ENCODE measurements at regions not wholly inside any gene's neighbourhood (a gene's known extent, or its start where the extent isn't known, plus 50 kb on each side); places are given as distances from the start of the nearest gene placed in this dataset.

DNA sequence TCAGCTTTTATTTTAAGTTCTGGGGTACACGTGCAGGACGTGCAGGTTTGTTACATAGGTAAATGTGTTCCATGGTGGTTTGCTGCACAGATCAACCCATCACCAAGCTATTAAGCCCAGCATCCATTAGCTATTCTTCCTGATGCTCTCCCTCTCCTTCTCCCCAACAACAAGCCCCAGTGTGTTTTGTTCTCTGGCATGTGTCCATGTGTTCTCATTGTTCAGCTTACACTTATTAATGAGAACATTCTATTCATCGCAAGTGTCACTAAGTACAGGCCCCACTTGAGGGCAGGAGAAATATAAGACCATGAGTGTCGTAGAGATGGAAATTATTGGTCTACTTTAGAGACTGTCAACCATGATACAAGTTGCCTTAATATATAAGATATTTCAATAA is 615.1 kb downstream of the CDH8 start:
- FAIRE-seq, result no peak
- Histone ChIP-seq H2AFZ (ENCODE audit: low read depth, low read length) (no peak overlapping the region), H3K9me1 (ENCODE audit: control insufficient read depth, insufficient read depth, low read length) (no peaks in the 10 kb centered on the region), H3K9me3 (replicated peaks; ENCODE audit: control insufficient read depth, insufficient read depth, low read depth, low read length) (no peaks in the 10 kb centered on the region), H3K36me3 (ENCODE audit: control insufficient read depth, insufficient read depth, low read length) (no peaks in the 10 kb centered on the region), H3K27ac (ENCODE audit: extremely low read depth, low read depth, low read length) (no peak overlapping the region), H3K79me2 (ENCODE audit: control insufficient read depth, insufficient read depth, low read length) (no peaks in the 10 kb centered on the region), H3K9ac (ENCODE audit: insufficient read depth in 1 of 2, low read depth in 2 of 2, low read length in 2 of 2) (no peak overlapping the region), H4K20me1 (replicated peaks; ENCODE audit: control insufficient read depth, insufficient read depth, low read length) (no peaks in the 10 kb centered on the region), H3K4me2 (ENCODE audit: insufficient read depth, low read length) (no peak overlapping the region), H3K4me3 (no peak overlapping the region), H3K4me1 (replicated peaks in 1 of 2; ENCODE audit: control insufficient read depth in 2 of 2, insufficient read depth in 2 of 2, low read length in 2 of 2) (no peaks in the 10 kb centered on the region), H3K27me3 (ENCODE audit: control insufficient read depth in 2 of 2, insufficient read depth in 2 of 2, low read length in 2 of 2) (no peaks in the 10 kb centered on the region)
- TF ChIP-seq ZC3H4 (CRISPR knock-in tag; IDR thresholded peaks at IDR 0.05; ENCODE audit: borderline replicate concordance), result no peak
- TF ChIP-seq, protein P1, sequence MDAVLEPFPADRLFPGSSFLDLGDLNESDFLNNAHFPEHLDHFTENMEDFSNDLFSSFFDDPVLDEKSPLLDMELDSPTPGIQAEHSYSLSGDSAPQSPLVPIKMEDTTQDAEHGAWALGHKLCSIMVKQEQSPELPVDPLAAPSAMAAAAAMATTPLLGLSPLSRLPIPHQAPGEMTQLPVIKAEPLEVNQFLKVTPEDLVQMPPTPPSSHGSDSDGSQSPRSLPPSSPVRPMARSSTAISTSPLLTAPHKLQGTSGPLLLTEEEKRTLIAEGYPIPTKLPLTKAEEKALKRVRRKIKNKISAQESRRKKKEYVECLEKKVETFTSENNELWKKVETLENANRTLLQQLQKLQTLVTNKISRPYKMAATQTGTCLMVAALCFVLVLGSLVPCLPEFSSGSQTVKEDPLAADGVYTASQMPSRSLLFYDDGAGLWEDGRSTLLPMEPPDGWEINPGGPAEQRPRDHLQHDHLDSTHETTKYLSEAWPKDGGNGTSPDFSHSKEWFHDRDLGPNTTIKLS (IDR thresholded peaks at IDR 0.05; ENCODE audit: borderline replicate concordance, low read depth), result no peak
- TF ChIP-seq BHLHE40 (IDR thresholded peaks at IDR 0.05; ENCODE audit: low read length), result no peak
- TF ChIP-seq, protein P2, sequence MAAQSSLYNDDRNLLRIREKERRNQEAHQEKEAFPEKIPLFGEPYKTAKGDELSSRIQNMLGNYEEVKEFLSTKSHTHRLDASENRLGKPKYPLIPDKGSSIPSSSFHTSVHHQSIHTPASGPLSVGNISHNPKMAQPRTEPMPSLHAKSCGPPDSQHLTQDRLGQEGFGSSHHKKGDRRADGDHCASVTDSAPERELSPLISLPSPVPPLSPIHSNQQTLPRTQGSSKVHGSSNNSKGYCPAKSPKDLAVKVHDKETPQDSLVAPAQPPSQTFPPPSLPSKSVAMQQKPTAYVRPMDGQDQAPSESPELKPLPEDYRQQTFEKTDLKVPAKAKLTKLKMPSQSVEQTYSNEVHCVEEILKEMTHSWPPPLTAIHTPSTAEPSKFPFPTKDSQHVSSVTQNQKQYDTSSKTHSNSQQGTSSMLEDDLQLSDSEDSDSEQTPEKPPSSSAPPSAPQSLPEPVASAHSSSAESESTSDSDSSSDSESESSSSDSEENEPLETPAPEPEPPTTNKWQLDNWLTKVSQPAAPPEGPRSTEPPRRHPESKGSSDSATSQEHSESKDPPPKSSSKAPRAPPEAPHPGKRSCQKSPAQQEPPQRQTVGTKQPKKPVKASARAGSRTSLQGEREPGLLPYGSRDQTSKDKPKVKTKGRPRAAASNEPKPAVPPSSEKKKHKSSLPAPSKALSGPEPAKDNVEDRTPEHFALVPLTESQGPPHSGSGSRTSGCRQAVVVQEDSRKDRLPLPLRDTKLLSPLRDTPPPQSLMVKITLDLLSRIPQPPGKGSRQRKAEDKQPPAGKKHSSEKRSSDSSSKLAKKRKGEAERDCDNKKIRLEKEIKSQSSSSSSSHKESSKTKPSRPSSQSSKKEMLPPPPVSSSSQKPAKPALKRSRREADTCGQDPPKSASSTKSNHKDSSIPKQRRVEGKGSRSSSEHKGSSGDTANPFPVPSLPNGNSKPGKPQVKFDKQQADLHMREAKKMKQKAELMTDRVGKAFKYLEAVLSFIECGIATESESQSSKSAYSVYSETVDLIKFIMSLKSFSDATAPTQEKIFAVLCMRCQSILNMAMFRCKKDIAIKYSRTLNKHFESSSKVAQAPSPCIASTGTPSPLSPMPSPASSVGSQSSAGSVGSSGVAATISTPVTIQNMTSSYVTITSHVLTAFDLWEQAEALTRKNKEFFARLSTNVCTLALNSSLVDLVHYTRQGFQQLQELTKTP (IDR thresholded peaks at IDR 0.05; ENCODE audit: low read depth in 1 of 2, partially characterized antibody in 2 of 2), result no peak
- TF ChIP-seq, protein P3, sequence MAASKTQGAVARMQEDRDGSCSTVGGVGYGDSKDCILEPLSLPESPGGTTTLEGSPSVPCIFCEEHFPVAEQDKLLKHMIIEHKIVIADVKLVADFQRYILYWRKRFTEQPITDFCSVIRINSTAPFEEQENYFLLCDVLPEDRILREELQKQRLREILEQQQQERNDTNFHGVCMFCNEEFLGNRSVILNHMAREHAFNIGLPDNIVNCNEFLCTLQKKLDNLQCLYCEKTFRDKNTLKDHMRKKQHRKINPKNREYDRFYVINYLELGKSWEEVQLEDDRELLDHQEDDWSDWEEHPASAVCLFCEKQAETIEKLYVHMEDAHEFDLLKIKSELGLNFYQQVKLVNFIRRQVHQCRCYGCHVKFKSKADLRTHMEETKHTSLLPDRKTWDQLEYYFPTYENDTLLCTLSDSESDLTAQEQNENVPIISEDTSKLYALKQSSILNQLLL (CRISPR knock-in tag; IDR thresholded peaks at IDR 0.05; ENCODE audit: borderline replicate concordance), result no peak
- TF ChIP-seq LCOR (CRISPR knock-in tag; IDR thresholded peaks at IDR 0.05), result no peak
- no peak for TF ChIP-seq MBD2 (IDR thresholded peaks at IDR 0.05; ENCODE audit: borderline replicate concordance, low read depth)
- TF ChIP-seq CBX2 (IDR thresholded peaks at IDR 0.05; ENCODE audit: insufficient read depth, low read length, poor library complexity, severe bottlenecking), result no peak
- TF ChIP-seq, protein P4, sequence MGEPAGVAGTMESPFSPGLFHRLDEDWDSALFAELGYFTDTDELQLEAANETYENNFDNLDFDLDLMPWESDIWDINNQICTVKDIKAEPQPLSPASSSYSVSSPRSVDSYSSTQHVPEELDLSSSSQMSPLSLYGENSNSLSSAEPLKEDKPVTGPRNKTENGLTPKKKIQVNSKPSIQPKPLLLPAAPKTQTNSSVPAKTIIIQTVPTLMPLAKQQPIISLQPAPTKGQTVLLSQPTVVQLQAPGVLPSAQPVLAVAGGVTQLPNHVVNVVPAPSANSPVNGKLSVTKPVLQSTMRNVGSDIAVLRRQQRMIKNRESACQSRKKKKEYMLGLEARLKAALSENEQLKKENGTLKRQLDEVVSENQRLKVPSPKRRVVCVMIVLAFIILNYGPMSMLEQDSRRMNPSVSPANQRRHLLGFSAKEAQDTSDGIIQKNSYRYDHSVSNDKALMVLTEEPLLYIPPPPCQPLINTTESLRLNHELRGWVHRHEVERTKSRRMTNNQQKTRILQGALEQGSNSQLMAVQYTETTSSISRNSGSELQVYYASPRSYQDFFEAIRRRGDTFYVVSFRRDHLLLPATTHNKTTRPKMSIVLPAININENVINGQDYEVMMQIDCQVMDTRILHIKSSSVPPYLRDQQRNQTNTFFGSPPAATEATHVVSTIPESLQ (CRISPR knock-in tag; IDR thresholded peaks at IDR 0.05), result no peak
- BruUV-seq (replicated peaks), result no TSS peak
- intact Hi-C loops (cut with micrococcal nuclease), result no loop called here
- WGBS (ENCODE audit: insufficient coverage, low coverage, missing lambda C conversion rate), result 0% methylated on average over 4 of the region's 4 CpGs
- ChIA-PET POLR2A (no interaction called here), CTCF (ENCODE audit: low intra/inter-chr PET ratio) (no interaction called here)
- ATAC-seq, result no peak
- in situ Hi-C loops (cut with MboI), result no loop called here
- DNase-seq (ENCODE audit: extremely low read depth in 1 of 4, low spot score in 3 of 4), result no peak
